PC-9 (cell line): ENCODE measurements at regions not wholly inside any gene's neighbourhood (a gene's known extent, or its start where the extent isn't known, plus 50 kb on each side); places are given as distances from the start of the nearest gene placed in this dataset.

Experiments
- EZH2 ChIP-seq: fragments of 200-600 bp; sonication (generic); IDR thresholded peaks from 2 replicates; pipeline ENCODE4 v1.8.0; 2017; ENCODE audit warnings: antibody characterized with exemption, low read depth
- TF ChIP-seq, protein P1 (sequence below): fragments of 200-600 bp; sonication (generic); conservative IDR thresholded peaks from 2 replicates; pipeline ENCODE4 v1.6.1; 2017; ENCODE audit warnings: mixed run types, antibody characterized with exemption, mild to moderate bottlenecking, moderate library complexity

DNA sequence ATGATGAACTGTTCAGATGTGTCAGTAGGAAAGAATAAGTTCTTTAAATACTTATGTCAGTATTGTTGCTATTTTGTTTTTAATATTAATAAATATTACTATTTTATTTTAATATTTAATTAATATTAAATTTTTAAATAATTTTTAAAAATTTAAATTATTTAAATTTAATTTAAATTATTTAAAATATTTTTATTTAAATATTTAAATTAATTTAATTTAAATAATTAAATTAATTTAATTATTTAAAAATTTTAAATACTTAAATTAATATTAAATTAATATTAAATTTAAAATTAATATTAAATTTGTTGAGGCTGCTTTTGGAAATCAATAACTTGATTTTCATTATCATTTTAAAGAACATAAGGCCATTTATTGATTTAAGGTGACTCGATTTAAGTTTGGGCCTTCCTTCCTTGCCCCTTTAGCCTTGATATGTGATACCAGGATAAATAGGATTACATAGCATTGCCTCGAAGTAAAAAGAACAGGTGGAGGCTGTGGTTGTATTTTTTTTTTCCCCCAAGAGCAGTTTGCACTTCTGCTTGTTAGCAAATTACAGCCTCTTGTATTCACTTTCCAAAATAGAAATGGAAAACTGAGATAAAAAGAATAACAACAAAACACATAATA, 915.2 kb downstream of the TTLL7 start:
- TF ChIP-seq EZH2, result no peak
- TF ChIP-seq, protein P1, sequence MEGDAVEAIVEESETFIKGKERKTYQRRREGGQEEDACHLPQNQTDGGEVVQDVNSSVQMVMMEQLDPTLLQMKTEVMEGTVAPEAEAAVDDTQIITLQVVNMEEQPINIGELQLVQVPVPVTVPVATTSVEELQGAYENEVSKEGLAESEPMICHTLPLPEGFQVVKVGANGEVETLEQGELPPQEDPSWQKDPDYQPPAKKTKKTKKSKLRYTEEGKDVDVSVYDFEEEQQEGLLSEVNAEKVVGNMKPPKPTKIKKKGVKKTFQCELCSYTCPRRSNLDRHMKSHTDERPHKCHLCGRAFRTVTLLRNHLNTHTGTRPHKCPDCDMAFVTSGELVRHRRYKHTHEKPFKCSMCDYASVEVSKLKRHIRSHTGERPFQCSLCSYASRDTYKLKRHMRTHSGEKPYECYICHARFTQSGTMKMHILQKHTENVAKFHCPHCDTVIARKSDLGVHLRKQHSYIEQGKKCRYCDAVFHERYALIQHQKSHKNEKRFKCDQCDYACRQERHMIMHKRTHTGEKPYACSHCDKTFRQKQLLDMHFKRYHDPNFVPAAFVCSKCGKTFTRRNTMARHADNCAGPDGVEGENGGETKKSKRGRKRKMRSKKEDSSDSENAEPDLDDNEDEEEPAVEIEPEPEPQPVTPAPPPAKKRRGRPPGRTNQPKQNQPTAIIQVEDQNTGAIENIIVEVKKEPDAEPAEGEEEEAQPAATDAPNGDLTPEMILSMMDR, result no peak
